CD14-positive monocyte (primary cell): ENCODE measurements at regions not wholly inside any gene's neighbourhood (a gene's known extent, or its start where the extent isn't known, plus 50 kb on each side); places are given as distances from the start of the nearest gene placed in this dataset.

Source experiments
- DNase-seq, 3 donors: peaks; one replicate each; pipeline ENCODE4 v3.0.0-alpha.2; 2011 to 2022
- H2AFZ ChIP-seq: 2 replicates; pipeline ENCODE4 v1.6.0; 2012; ENCODE audit warnings: mild to moderate bottlenecking, low read depth, low read length, inconsistent platforms; ENCODE audit not compliant: insufficient read depth, poor library complexity, severe bottlenecking
- H3K27ac ChIP-seq, 2 donors: 1 replicate in 1 of 2; 2 replicates in 1 of 2; pipeline ENCODE4 v1.5.1; 2012 to 2013; ENCODE audit warnings: low read length in 2 of 2, control low read depth in 1 of 2, inconsistent platforms in 1 of 2, low read depth in 1 of 2, mild to moderate bottlenecking in 1 of 2
- H3K27me3 ChIP-seq, 2 donors: one replicate each; pipeline versions ENCODE4 v1.6.0 to v1.6.1; 2011 to 2013; ENCODE audit warnings: low read length in 2 of 2; ENCODE audit not compliant: control insufficient read depth in 2 of 2, insufficient read depth in 2 of 2
- H3K36me3 ChIP-seq, 2 donors: replicated peaks in 1 of 2; 1 replicate in 1 of 2; 2 replicates in 1 of 2; pipeline versions ENCODE4 v1.5.1 to v1.6.1; 2012 to 2013; ENCODE audit warnings: low read length in 2 of 2, control low read depth in 1 of 2, inconsistent platforms in 1 of 2, mild to moderate bottlenecking in 1 of 2; ENCODE audit not compliant: insufficient read depth in 2 of 2, control insufficient read depth in 1 of 2
- H3K4me1 ChIP-seq, 2 donors: 1 replicate in 1 of 2; 2 replicates in 1 of 2; pipeline versions ENCODE4 v1.5.1 to v1.6.1; 2012 to 2013; ENCODE audit warnings: low read length in 2 of 2, control low read depth in 1 of 2, inconsistent platforms in 1 of 2, mild to moderate bottlenecking in 1 of 2, moderate library complexity in 1 of 2; ENCODE audit not compliant: insufficient read depth in 2 of 2, control insufficient read depth in 1 of 2
- H3K4me2 ChIP-seq: replicated peaks from 2 replicates; pipeline ENCODE3; 2012; ENCODE audit warnings: low read length, moderate library complexity, mild to moderate bottlenecking; ENCODE audit not compliant: poor library complexity, severe bottlenecking; ENCODE audit errors: extremely low read depth
- H3K4me3 ChIP-seq, 3 experiments: fragments of 200-600 bp in 1 of 3; sonication (generic) in 1 of 3; replicated peaks in 1 of 3; 1 replicate in 2 of 3; 2 replicates in 1 of 3; pipeline ENCODE4 v1.5.1; 2011 to 2013; ENCODE audit warnings: low read length in 3 of 3, mild to moderate bottlenecking in 3 of 3, control low read depth in 2 of 3, low read depth in 2 of 3, inconsistent platforms in 1 of 3, moderate library complexity in 1 of 3
- H3K79me2 ChIP-seq: 2 replicates; pipeline ENCODE4 v1.6.0; 2012; ENCODE audit warnings: mild to moderate bottlenecking, control low read depth, inconsistent platforms, low read length, moderate library complexity; ENCODE audit not compliant: insufficient read depth
- H3K9ac ChIP-seq: 2 replicates; pipeline ENCODE4 v1.6.0; 2017; ENCODE audit warnings: low read length, mild to moderate bottlenecking; ENCODE audit not compliant: insufficient read depth, poor library complexity, severe bottlenecking
- H3K9me3 ChIP-seq, 2 donors: replicated peaks in 1 of 2; 1 replicate in 1 of 2; 2 replicates in 1 of 2; pipeline versions ENCODE4 v1.5.1 to v1.6.1; 2012 to 2013; ENCODE audit warnings: low read length in 2 of 2, control low read depth in 1 of 2; ENCODE audit not compliant: control insufficient read depth in 1 of 2, insufficient read depth in 1 of 2
- H4K20me1 ChIP-seq: 2 replicates; pipeline ENCODE4 v1.6.0; 2012; ENCODE audit warnings: mild to moderate bottlenecking, low read length, control low read depth, moderate library complexity; ENCODE audit not compliant: insufficient read depth
- H3K27ac Mint-ChIP-seq, 7 donors: one replicate each; pipeline ENCODE4 v1.8.0; 2020; ENCODE audit warnings: mild to moderate bottlenecking in 7 of 7, mixed read lengths in 7 of 7, moderate library complexity in 6 of 7, inconsistent platforms in 2 of 7
- H3K27me3 Mint-ChIP-seq, 3 donors: one replicate each; pipeline ENCODE4 v1.8.0; 2021 to 2022; ENCODE audit warnings: low read depth in 3 of 3, mild to moderate bottlenecking in 3 of 3, mixed read lengths in 3 of 3, moderate library complexity in 3 of 3, inconsistent platforms in 1 of 3
- H3K36me3 Mint-ChIP-seq, 2 donors: one replicate each; pipeline ENCODE4 v1.8.0; 2020; ENCODE audit warnings: mixed read lengths in 2 of 2, inconsistent platforms in 1 of 2, mild to moderate bottlenecking in 1 of 2
- H3K4me1 Mint-ChIP-seq: one replicate; pipeline ENCODE4 v1.8.0; 2020; ENCODE audit warnings: mild to moderate bottlenecking, mixed read lengths
- H3K4me3 Mint-ChIP-seq, 2 donors: one replicate each; pipeline ENCODE4 v1.8.0; 2020; ENCODE audit warnings: mild to moderate bottlenecking in 2 of 2, mixed read lengths in 2 of 2, moderate library complexity in 1 of 2
- H3K9me3 Mint-ChIP-seq, 7 donors: one replicate each; pipeline ENCODE4 v1.8.0; 2020 to 2022; ENCODE audit warnings: mixed read lengths in 7 of 7, mild to moderate bottlenecking in 6 of 7, moderate library complexity in 6 of 7, inconsistent platforms in 2 of 7
- WGBS: methylation state at CpG from one replicate; pipeline ENCODE4 v1.1.5; 2013; ENCODE audit warnings: missing lambda C conversion rate; ENCODE audit not compliant: insufficient coverage; 5-methylcytosine and 5-hydroxymethylcytosine counted together
- intact Hi-C, 2 donors: fragments of 100-400 bp; cut with micrococcal nuclease; formaldehyde crosslinking; loops; one replicate each; pipeline versions ENCODE4 v1.15.0 to v1.15.1; 2023
- TF ChIP-seq, protein P1 (sequence below): fragments of 200-600 bp; IDR thresholded peaks from one replicate; pipeline ENCODE4 v1.8.0; 2022; ENCODE audit warnings: antibody characterized with exemption, mild to moderate bottlenecking

DNA sequence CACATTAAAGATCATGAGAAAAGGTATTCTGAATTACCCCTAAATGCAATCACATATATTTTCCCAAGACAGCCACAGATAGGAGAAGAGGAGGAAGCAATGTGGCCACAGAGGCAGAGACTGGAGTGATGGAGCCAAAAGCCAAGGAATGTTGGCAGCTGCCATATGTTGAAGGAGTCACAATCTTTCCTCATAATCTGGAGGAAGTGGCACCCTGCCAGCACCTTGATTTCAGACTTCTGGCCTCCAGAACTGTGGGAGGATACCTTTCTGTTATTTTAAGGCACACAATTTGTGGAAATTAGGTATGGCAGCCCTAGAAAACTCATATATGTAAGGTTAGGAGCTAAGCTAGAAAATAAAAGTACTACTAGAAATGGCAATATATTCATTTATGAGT lies 139.9 kb upstream of the GAS1 start:
- H3K36me3 ChIP-seq = no peaks in the 10 kb centered on the region
- no peaks in the 10 kb centered on the region for H3K27me3 ChIP-seq
- peaks cover 5 to 16% of the 10 kb centered on the region in 2 donors for H3K9me3 ChIP-seq
- no peaks in the 10 kb centered on the region for H4K20me1 ChIP-seq
- DNase-seq = no peak
- H3K36me3 Mint-ChIP-seq = no peaks in the 10 kb centered on the region
- no peak overlapping the region for H3K4me2 ChIP-seq
- TF ChIP-seq, protein P1, sequence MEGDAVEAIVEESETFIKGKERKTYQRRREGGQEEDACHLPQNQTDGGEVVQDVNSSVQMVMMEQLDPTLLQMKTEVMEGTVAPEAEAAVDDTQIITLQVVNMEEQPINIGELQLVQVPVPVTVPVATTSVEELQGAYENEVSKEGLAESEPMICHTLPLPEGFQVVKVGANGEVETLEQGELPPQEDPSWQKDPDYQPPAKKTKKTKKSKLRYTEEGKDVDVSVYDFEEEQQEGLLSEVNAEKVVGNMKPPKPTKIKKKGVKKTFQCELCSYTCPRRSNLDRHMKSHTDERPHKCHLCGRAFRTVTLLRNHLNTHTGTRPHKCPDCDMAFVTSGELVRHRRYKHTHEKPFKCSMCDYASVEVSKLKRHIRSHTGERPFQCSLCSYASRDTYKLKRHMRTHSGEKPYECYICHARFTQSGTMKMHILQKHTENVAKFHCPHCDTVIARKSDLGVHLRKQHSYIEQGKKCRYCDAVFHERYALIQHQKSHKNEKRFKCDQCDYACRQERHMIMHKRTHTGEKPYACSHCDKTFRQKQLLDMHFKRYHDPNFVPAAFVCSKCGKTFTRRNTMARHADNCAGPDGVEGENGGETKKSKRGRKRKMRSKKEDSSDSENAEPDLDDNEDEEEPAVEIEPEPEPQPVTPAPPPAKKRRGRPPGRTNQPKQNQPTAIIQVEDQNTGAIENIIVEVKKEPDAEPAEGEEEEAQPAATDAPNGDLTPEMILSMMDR = no peak
- H3K9me3 Mint-ChIP-seq = peaks cover 0 to 19% (median 2%) of the 10 kb centered on the region in 7 donors
- peaks cover 0 to 2% (median 0%) of the 10 kb centered on the region in 3 donors for H3K27me3 Mint-ChIP-seq
- H3K79me2 ChIP-seq = no peaks in the 10 kb centered on the region
- H3K4me1 ChIP-seq = no peaks in the 10 kb centered on the region
- no peak overlapping the region for H3K9ac ChIP-seq
- H3K27ac Mint-ChIP-seq = no peak overlapping the region
- no peak overlapping the region for H3K4me3 Mint-ChIP-seq
- H3K4me3 ChIP-seq = no peak overlapping the region
- intact Hi-C loops = no loop called here
- no peak overlapping the region for H3K27ac ChIP-seq
- no peaks in the 10 kb centered on the region for H3K4me1 Mint-ChIP-seq
- H2AFZ ChIP-seq = no peak overlapping the region

DNA sequence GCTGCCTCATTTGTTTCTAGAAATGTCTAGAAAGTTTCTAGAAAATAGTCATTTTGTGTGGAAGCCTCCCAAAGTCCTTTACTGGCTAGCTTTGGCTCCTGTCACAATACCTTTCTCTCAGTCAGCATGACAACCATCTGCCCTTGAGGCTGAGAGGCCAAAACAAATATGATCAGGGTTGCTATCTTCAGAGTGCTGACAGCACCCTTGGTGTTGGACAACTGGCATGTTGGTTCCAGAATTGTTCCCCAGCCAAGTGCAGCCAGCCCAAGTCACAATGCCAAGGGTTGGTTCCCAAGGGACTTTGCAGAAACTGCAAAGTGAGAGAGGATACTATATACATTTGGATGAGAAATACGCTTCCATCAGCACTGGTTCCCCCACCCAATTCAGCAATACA lies 140.9 kb upstream of the GAS1 start:
- no peak overlapping the region for H3K9ac ChIP-seq
- H2AFZ ChIP-seq = no peak overlapping the region
- H3K27ac ChIP-seq = no peak overlapping the region
- H3K9me3 ChIP-seq = peaks cover 5 to 16% of the 10 kb centered on the region in 2 donors
- H4K20me1 ChIP-seq = no peaks in the 10 kb centered on the region
- no peaks in the 10 kb centered on the region for H3K4me1 ChIP-seq
- Mint-ChIP-seq H3K4me1 (no peaks in the 10 kb centered on the region), H3K4me3 (no peak overlapping the region), H3K27me3 (peaks cover 0 to 2% (median 0%) of the 10 kb centered on the region in 3 donors), H3K9me3 (peaks cover 0 to 19% (median 2%) of the 10 kb centered on the region in 7 donors), H3K27ac (no peak overlapping the region), H3K36me3 (no peaks in the 10 kb centered on the region)
- intact Hi-C loops = no loop called here
- no peaks in the 10 kb centered on the region for H3K27me3 ChIP-seq
- no peak for DNase-seq
- WGBS = no CpG with 5 or more reads among the region's 1 CpG
- H3K4me2 ChIP-seq = no peak overlapping the region
- H3K79me2 ChIP-seq = no peaks in the 10 kb centered on the region
- H3K36me3 ChIP-seq = no peaks in the 10 kb centered on the region
- H3K4me3 ChIP-seq = no peak overlapping the region
- TF ChIP-seq, protein P1 = no peak
